Fibroblast of skin of back (primary cell): ENCODE measurements at regions not wholly inside any gene's neighbourhood (a gene's known extent, or its start where the extent isn't known, plus 50 kb on each side); places are given as distances from the start of the nearest gene placed in this dataset.

Source experiments
- DNase-seq: peaks from one replicate; pipeline ENCODE4 v3.0.0-alpha.2; 2013

DNA sequence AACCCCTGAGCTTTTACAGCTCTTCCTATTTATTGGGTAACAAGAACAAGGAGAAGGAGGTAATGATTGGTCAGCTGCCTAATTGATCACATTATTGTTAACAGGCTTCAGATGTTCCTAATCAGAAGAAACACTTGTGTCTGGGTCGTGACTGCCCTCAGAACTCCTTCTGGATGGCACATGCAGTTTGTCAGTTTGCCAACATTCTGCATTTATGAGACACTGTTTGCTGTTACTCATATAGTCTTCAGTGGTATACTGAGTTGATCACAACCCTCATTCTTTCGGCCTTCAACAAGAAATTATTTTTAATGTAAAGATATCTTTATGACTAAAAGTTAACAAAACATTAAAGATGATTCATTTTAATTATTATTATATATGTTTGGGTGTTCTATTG, 95.7 kb upstream of the DOCK10 start:
- peak; percentile 54 for DNase-seq

- DNase-seq: no peak
Measured at GRCh38 chr2:225136552-225136951, 94.3 kb upstream of the DOCK10 start.

GRCh38 chr2:225131898-225132297, 89.6 kb upstream of the DOCK10 start:
- DNase-seq: no peak

DNA sequence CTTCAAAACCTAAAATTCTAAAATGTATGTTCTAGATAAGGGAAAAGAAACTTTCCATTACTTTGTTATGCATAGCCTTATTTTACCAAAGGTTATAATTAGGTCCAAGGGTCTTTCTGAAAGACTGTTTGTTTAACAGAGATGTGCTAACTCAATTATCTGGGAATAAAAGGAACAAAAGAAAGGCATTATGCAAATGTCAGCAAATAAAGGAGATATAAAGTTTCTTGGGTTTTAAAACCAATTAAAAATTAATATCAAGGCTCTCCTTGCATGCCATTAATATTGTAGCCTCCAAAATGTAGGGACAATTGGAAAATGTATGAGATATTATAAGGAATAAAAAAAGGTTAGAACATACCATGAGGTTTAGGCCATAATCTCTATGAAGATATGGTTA, 87.8 kb upstream of the DOCK10 start:
- DNase-seq: no peak

- no peak for DNase-seq
Measured at GRCh38 chr2:225124311-225125017, 82.2 kb upstream of the DOCK10 start.

DNA sequence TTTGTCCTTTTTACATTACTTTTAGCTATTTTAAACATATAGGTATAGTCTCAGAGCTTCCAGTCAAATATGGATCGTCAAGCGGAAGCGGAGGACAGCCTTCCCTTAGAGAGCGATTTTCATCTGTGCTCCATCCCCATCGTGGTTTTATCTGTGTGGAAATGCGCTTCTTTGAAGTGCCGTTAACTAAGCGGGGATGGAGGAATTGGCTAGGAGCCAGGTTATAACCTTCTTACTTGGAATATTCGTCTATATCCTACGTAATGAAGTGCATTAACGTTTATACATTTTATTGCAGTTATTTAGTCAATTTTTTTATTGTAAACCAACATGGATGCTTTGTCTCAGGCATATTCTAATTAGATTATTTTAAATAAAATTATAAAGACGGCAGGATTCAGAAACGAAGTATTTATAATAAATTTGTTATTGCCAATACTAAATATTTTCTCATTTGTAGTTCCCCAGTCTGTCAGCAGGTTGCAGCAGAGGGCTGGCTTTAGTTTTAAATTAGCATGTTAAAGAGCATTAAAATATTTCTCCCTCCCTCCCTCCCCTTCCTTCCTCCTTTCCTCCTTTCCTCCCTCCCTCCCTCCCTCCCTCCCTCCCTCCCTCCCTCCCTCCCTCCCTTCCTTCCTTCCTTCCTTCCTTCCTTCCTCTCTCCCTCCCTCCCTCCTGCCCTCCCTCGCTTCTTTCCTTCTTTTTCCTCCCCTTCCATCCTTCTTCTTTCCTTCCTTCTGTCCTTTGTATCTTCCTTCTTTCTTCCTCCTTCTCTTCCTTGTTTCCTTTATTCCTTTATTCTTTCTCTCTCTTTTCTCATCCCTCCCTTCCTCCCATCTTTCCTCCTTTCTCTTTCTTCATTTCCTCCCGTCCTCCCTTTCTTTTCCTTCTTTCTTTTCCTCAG, 80.6 kb upstream of the DOCK10 start:
- DNase-seq: peak; percentile 30

DNA sequence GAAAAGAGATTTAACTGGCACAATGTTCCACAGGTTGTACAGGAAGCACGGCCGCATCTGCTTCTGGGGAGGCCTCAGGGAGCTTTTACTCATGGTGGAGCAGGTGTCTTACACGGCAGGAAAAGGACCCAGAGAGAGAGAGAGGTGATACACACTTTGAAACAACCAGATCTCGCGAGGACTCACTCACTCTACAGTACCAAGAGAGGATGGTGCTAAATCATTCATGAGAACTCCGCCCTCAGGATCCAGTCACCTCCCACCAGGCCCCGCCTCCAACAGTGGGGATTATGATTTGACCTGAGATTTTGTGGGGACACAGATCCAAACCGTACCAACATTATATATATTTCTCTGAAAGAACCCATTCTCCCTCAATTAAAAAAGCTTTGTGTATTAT, 79.7 kb upstream of the DOCK10 start:
- DNase-seq: no peak

DNA sequence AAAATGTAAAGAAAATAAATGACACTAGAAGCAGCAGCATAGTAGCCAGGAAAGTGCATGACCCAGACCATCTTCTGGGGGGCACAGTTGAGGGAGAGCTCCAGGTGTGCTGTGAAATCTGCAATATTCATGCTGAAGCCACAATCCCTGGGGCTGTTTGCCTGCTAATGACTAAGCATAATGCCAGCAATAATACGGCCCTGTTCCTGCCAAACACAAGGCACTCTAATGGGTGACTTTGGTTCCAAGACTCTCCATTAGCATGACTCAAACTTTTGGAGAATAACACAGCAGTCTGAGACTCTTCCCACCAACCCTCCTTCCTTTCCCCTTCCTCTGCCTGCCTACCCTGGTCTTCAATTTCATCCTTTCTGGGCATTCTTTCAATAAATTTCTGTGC, 77.9 kb upstream of the DOCK10 start:
- DNase-seq: peak; percentile 80

GRCh38 chr2:225117051-225117716, 74.9 kb upstream of the DOCK10 start:
- no peak for DNase-seq

GRCh38 chr2:225114786-225115323, 72.6 kb upstream of the DOCK10 start:
- DNase-seq: no peak

- no peak for DNase-seq
Measured at GRCh38 chr2:225113371-225114015, 71.2 kb upstream of the DOCK10 start.

DNA sequence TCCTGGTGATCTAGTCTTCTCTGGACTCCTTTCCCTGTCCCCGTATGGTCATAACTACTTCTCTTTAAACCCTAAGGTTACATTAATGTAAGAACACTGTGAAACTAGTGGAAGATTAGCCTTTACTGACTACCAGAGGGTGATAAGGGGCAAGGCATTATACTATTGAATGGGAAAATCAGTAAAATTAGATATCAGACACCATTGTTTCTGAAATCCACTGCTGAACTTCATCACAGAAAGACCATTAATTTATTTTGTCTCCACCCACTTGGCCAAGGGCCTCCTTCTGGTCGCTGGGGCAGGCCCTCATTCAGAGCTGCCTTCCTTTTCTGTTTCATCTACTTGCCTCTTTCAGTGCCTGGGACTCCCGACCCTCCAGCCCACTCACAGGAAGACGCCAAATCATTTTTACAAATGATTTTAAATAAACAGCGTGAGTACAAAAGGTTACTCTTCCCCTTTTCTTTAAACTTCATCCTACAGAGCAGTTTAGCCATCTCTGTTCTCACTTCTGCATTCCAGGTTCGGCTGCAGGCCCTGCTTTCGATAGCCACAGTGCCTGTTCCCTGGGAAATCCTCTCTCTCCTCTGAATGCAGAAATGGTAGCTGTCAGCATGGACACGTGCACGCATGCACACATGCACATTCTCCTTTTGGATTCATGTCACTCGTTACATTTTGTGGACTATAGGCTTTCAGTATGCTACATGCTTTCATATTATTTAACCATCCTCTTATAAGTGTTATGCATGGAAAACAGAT, 70.3 kb upstream of the DOCK10 start:
- no peak for DNase-seq

- DNase-seq: no peak
Measured at GRCh38 chr2:225108805-225109204, 66.5 kb upstream of the DOCK10 start.

GRCh38 chr2:225104971-225105370, 62.7 kb upstream of the DOCK10 start:
- DNase-seq: peak; percentile 59

DNA sequence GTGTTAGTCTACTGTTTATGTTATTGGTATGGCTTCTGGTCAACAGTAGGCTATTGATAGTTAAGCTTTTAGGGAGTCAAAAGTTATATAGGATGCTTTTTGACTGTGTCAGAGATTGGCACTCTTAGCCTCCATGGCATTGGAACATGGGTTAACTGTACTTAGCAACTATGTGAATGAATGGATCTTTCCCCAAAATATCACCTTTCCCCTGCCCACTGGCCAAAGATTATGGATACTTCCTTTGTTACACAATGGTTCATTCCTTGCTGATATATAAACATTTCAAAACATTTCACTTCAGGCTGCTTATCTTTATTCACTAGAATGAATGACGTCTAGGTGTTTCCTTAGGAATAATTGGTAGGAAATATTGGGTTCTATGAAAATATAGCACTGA, 62.1 kb upstream of the DOCK10 start:
- DNase-seq: no peak

DNA sequence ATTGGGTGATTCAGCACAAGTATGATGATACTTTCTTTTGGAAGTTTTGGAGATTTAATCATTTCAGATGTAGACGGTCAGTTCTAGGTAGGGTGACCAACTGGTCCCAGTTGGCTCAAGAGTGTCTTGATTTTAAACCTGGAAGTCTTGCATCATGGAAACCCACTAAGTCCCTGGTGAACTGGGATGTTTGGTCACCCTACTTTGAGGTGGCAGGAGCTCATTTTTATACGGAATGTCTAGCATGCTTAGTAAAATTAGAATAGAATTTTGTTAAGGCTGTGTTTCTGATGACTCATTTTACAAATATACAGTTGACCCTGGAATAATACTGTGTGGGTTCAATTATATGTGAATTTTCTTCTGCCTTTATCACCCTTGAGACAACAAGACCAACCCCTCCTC, 61.5 kb upstream of the DOCK10 start:
- DNase-seq: peak; percentile 92

GRCh38 chr2:225100856-225101294, 58.6 kb upstream of the DOCK10 start:
- DNase-seq: peak; percentile 98

DNA sequence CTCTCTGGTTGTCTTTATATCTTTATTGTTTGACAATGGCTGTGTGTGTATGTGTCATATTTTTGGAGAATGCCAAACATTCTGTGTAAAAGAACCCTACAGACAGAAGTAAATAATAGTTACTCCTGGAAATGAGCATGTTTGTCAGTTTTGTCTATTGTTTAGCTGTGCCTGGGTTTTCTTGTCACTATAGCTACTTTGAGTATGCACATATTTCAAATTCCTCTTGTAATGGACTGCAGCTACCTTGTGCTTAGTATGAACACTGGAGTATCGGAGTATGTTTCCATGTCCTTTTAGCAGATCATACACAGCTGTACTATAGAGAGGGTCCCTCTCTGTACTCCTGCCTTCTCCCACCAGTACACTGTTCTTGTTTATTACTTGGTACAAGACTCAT, 58.0 kb upstream of the DOCK10 start:
- peak; percentile 83 for DNase-seq

DNA sequence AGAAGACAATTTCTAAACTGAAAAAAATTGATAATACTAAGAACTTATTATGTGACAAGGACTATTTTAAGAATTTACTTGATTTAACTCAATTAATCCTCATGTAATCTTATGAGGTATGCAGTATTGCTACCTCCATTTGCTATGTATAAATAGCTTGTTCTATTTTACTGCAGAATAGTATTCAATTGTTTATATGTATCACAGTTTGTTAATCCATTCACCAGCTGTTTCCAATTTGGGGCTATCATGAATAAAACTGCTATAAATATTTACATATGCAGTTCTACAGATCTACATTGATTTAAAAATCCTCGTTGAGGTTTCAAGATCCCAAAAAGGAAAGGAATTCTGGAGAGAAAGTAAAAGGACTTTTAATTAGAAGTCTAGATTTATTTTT, 54.8 kb upstream of the DOCK10 start:
- DNase-seq: peak; percentile 43
